Hepatocyte (in vitro differentiated cells): ENCODE measurements at regions not wholly inside any gene's neighbourhood (a gene's known extent, or its start where the extent isn't known, plus 50 kb on each side); places are given as distances from the start of the nearest gene placed in this dataset.
A peak's percentile ranks its signal among the peaks of the same experiment; 100 is the strongest.

ENCODE experiments used
- DNase-seq: peaks from one replicate; pipeline ENCODE4 v3.0.0-alpha.2; 2016; ENCODE audit warnings: low spot score
- H2AFZ ChIP-seq: fragments of 200-600 bp; sonication (generic); 2 replicates; pipeline ENCODE4 v1.6.0; 2016; ENCODE audit warnings: antibody characterized with exemption, mild to moderate bottlenecking
- H3K27ac ChIP-seq: fragments of 200-600 bp; sonication (generic); 2 replicates; pipeline ENCODE4 v1.5.1; 2016; ENCODE audit warnings: mild to moderate bottlenecking
- H3K27me3 ChIP-seq: fragments of 200-600 bp; sonication (generic); 2 replicates; pipeline ENCODE4 v1.6.1; 2016
- H3K36me3 ChIP-seq: fragments of 200-600 bp; sonication (generic); replicated peaks from 2 replicates; pipeline ENCODE4 v1.5.1; 2016; ENCODE audit warnings: low read depth; ENCODE audit not compliant: insufficient read depth
- H3K4me1 ChIP-seq: fragments of 200-600 bp; sonication (generic); 2 replicates; pipeline ENCODE4 v1.5.1; 2016; ENCODE audit warnings: mild to moderate bottlenecking, moderate library complexity; ENCODE audit not compliant: insufficient read depth
- H3K4me2 ChIP-seq: fragments of 200-600 bp; sonication (generic); 2 replicates; pipeline ENCODE4 v1.6.0; 2016
- H3K4me3 ChIP-seq: fragments of 200-600 bp; sonication (generic); 2 replicates; pipeline ENCODE4 v1.5.1; 2016; ENCODE audit warnings: mild to moderate bottlenecking
- H3K79me2 ChIP-seq: fragments of 200-600 bp; sonication (generic); 2 replicates; pipeline ENCODE4 v1.6.0; 2017; ENCODE audit warnings: mild to moderate bottlenecking
- H3K9me2 ChIP-seq: fragments of 200-600 bp; sonication (generic); replicated peaks from 2 replicates; pipeline ENCODE4 v1.6.0; 2017; ENCODE audit warnings: mild to moderate bottlenecking; ENCODE audit not compliant: insufficient read depth
- H3K9me3 ChIP-seq: fragments of 200-600 bp; sonication (generic); 2 replicates; pipeline ENCODE4 v1.5.1; 2016; ENCODE audit warnings: low read depth, mild to moderate bottlenecking
- H4K20me1 ChIP-seq: fragments of 200-600 bp; sonication (generic); 2 replicates; pipeline ENCODE4 v1.6.0; 2016; ENCODE audit warnings: mild to moderate bottlenecking; ENCODE audit not compliant: insufficient read depth, poor library complexity, severe bottlenecking
- EZH2 ChIP-seq: fragments of 200-600 bp; sonication (generic); IDR thresholded peaks from 2 replicates; pipeline ENCODE4 v1.6.1; 2016; ENCODE audit warnings: antibody characterized with exemption, mild to moderate bottlenecking, borderline replicate concordance
- EZH2phosphoT487 ChIP-seq: fragments of 200-600 bp; sonication (generic); IDR thresholded peaks from one replicate; pipeline ENCODE4 v1.6.1; 2018; ENCODE audit warnings: antibody characterized with exemption, mild to moderate bottlenecking, low read depth, moderate library complexity; ENCODE audit not compliant: unreplicated experiment, severe bottlenecking
- WGBS: methylation state at CpG from one replicate; pipeline ENCODE4 v1.1.6; 2016; ENCODE audit warnings: low lambda C conversion rate; ENCODE audit errors: missing lambda C conversion rate; 5-methylcytosine and 5-hydroxymethylcytosine counted together
- TF ChIP-seq, protein P1 (sequence below): fragments of 200-600 bp; sonication (generic); IDR thresholded peaks from 2 replicates; pipeline ENCODE4 v1.5.1; 2016; ENCODE audit warnings: antibody characterized with exemption, mild to moderate bottlenecking; ENCODE audit not compliant: poor library complexity

DNA sequence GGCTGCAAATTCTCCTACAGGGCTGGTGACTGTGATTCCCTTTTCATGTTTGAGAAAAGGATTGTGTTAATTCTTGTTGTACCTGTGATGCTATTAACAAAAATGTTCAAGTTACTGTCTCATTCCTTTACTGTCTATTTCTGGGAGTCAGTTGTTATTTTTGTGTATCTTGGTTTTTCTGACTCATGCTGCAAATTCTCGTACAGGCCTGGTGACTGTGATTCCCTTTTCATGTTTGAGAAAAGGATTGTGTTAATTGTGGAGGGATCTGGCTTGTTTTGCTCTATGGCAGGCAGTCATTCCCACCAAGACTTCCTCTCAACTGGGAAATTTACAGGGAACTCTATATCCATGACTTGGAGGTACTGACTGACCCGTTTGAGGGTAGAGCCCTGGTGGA lies 693.4 kb upstream of the INTU start:
- Histone ChIP-seq H4K20me1 (no peaks in the 10 kb centered on the region), H3K9me2 (no peaks in the 10 kb centered on the region), H3K36me3 (no peaks in the 10 kb centered on the region), H3K4me1 (no peaks in the 10 kb centered on the region), H3K4me3 (no peak overlapping the region), H2AFZ (peak overlapping the region; percentile 8), H3K27ac (no peak overlapping the region), H3K4me2 (no peak overlapping the region), H3K9me3 (no peaks in the 10 kb centered on the region), H3K27me3 (no peaks in the 10 kb centered on the region), H3K79me2 (no peaks in the 10 kb centered on the region)
- TF ChIP-seq EZH2phosphoT487 (no peak), EZH2 (no peak)
- TF ChIP-seq, protein P1, sequence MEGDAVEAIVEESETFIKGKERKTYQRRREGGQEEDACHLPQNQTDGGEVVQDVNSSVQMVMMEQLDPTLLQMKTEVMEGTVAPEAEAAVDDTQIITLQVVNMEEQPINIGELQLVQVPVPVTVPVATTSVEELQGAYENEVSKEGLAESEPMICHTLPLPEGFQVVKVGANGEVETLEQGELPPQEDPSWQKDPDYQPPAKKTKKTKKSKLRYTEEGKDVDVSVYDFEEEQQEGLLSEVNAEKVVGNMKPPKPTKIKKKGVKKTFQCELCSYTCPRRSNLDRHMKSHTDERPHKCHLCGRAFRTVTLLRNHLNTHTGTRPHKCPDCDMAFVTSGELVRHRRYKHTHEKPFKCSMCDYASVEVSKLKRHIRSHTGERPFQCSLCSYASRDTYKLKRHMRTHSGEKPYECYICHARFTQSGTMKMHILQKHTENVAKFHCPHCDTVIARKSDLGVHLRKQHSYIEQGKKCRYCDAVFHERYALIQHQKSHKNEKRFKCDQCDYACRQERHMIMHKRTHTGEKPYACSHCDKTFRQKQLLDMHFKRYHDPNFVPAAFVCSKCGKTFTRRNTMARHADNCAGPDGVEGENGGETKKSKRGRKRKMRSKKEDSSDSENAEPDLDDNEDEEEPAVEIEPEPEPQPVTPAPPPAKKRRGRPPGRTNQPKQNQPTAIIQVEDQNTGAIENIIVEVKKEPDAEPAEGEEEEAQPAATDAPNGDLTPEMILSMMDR: no peak
- WGBS: 40% methylated on average over 2 of the region's 2 CpGs
- no peak for DNase-seq

DNA sequence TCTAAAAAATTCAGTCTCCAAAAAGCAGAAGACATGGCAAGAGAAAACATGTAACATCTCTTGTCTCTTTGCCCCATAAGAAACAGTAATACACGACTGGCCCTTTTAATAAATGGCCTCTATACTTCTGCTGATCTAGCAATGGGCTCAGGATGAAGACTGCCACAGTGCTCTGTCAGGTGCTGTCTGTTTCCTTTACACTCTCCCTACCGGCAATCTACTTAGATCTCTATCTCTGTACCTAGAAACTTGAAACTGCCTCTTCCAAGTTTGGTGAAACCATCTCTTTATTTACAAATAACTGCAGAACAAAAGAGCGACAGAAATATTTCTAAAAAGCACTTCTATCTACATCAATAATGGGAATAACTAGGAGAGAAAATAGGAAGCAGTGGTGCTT lies 685.2 kb upstream of the INTU start:
- no peaks in the 10 kb centered on the region for H3K9me2 ChIP-seq
- no peaks in the 10 kb centered on the region for H3K36me3 ChIP-seq
- no peak overlapping the region for H2AFZ ChIP-seq
- H4K20me1 ChIP-seq: no peaks in the 10 kb centered on the region
- no peak for DNase-seq
- H3K79me2 ChIP-seq: no peaks in the 10 kb centered on the region
- H3K4me3 ChIP-seq: no peak overlapping the region
- H3K9me3 ChIP-seq: no peaks in the 10 kb centered on the region
- H3K4me2 ChIP-seq: no peak overlapping the region
- 72% methylated on average over 3 of the region's 3 CpGs for WGBS
- no peak for TF ChIP-seq EZH2
- TF ChIP-seq EZH2phosphoT487: no peak
- TF ChIP-seq, protein P1: no peak
- H3K4me1 ChIP-seq: no peaks in the 10 kb centered on the region
- no peak overlapping the region for H3K27ac ChIP-seq
- H3K27me3 ChIP-seq: no peaks in the 10 kb centered on the region

DNA sequence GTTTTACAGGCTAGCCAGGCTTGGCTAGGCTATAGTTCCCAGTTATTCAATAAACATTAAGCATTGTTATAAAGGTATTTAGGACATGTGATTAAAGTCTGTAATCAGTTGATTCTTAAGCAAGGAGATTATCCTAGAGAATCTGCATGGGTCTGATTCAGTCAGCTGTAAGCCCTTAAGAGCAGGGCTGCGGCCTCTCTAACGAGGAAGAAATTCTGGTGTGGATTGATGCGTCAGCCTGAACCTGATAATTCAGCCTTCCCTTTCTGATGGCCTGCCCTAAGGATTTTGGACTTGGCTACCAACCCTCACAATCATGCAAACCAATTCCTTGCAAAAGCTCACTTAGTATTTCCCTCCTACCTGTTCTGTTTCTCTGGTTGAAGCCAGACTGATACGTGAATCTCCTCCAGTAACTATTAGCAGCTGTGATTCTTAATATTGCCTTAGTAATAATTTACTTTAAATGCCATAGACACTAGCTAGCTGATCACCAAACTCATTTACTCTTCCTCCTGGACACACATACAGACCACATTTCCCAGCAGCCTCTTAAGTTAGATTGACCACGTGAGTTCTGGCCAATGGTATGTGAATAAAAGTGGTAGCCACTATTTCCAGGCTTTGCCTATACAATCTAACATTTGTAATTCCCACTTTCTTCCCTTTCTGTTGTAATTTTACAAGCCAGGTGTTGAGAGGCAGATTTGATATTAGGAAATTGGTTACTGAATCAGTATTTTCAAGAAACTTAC lies 678.0 kb upstream of the INTU start:
- WGBS: 73% methylated on average over 5 of the region's 5 CpGs
- no peak overlapping the region for H2AFZ ChIP-seq
- H4K20me1 ChIP-seq: no peaks in the 10 kb centered on the region
- no peak for DNase-seq
- H3K4me3 ChIP-seq: no peak overlapping the region
- H3K9me2 ChIP-seq: no peaks in the 10 kb centered on the region
- no peaks in the 10 kb centered on the region for H3K27me3 ChIP-seq
- H3K4me1 ChIP-seq: no peaks in the 10 kb centered on the region
- no peaks in the 10 kb centered on the region for H3K79me2 ChIP-seq
- H3K4me2 ChIP-seq: no peak overlapping the region
- H3K36me3 ChIP-seq: no peaks in the 10 kb centered on the region
- no peak for TF ChIP-seq EZH2
- TF ChIP-seq, protein P1: no peak
- no peak for TF ChIP-seq EZH2phosphoT487
- H3K27ac ChIP-seq: no peak overlapping the region
- no peaks in the 10 kb centered on the region for H3K9me3 ChIP-seq
